ENCODE measurements at regions not wholly inside any gene's neighbourhood (a gene's known extent, or its start where the extent isn't known, plus 50 kb on each side); places are given as distances from the start of the nearest gene placed in this dataset.

DNA sequence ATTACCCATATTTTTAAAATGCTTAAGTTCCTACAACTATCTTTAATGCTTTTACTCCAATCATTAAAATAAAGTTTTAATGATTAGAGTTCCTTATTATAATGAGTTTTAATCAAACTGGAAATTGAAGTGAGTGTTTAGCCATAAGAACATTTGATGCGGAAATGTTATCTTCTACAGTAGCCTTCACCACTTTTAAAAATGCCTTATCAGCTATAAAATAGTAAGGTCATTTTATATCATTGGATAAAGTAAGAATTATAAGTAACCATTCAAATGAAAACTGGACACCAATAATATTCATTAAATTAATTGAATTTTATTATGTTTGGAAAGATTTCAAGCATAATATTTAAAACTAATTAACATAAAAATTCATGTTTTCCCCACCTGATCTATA lies 825.0 kb upstream of the ROBO1 start:
- 48% methylated on average over 1 of the region's 1 CpG for WGBS
- Histone ChIP-seq H3K4me3 (no peak overlapping the region), H3K4me1 (replicated peaks) (no peaks in the 10 kb centered on the region), H3K9me3 (no peaks in the 10 kb centered on the region), H3K27ac (no peak overlapping the region), H3K27me3 (replicated peaks; ENCODE audit: insufficient read depth) (no peaks in the 10 kb centered on the region), H3K36me3 (no peaks in the 10 kb centered on the region)
- intact Hi-C loops (cut with DNase I), result no loop called here
- TF ChIP-seq, protein P1, sequence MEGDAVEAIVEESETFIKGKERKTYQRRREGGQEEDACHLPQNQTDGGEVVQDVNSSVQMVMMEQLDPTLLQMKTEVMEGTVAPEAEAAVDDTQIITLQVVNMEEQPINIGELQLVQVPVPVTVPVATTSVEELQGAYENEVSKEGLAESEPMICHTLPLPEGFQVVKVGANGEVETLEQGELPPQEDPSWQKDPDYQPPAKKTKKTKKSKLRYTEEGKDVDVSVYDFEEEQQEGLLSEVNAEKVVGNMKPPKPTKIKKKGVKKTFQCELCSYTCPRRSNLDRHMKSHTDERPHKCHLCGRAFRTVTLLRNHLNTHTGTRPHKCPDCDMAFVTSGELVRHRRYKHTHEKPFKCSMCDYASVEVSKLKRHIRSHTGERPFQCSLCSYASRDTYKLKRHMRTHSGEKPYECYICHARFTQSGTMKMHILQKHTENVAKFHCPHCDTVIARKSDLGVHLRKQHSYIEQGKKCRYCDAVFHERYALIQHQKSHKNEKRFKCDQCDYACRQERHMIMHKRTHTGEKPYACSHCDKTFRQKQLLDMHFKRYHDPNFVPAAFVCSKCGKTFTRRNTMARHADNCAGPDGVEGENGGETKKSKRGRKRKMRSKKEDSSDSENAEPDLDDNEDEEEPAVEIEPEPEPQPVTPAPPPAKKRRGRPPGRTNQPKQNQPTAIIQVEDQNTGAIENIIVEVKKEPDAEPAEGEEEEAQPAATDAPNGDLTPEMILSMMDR (IDR thresholded peaks at IDR 0.05), result no peak
- TF ChIP-seq POLR2A (IDR thresholded peaks at IDR 0.05), result no peak
- no peak for DNase-seq (ENCODE audit: low spot score)

DNA sequence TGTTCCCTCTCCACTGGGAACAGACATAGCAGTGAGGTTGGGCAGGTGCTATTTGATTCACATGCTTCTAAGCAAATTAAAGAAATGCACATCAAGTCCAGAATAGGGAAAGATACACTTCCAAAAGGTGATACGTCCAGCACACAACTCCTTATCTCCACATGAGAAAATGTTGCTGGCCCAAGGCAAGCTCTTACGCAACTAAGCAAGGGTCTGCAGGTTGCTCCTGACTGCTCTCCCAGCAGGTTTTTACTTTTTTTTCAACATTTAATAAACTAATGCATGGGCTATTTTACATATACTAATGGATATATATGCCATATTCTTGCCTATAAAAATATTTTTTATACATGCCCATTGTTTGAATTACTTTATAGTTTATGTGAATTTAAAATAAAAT lies 818.5 kb upstream of the ROBO1 start:
- TF ChIP-seq POLR2AphosphoS5 (IDR thresholded peaks at IDR 0.05) (no peak), POLR2A (IDR thresholded peaks at IDR 0.05) (no peak)
- TF ChIP-seq, protein P1 (IDR thresholded peaks at IDR 0.05), result no peak
- Histone ChIP-seq H3K9me3 (no peaks in the 10 kb centered on the region), H3K4me1 (replicated peaks) (no peaks in the 10 kb centered on the region), H3K36me3 (no peaks in the 10 kb centered on the region), H3K27ac (no peak overlapping the region), H3K4me3 (no peak overlapping the region), H3K27me3 (replicated peaks; ENCODE audit: insufficient read depth) (no peaks in the 10 kb centered on the region)
- intact Hi-C loops (cut with DNase I), result no loop called here
- no peak for DNase-seq (ENCODE audit: low spot score)
- WGBS, result 98% methylated on average over 2 of the region's 2 CpGs

DNA sequence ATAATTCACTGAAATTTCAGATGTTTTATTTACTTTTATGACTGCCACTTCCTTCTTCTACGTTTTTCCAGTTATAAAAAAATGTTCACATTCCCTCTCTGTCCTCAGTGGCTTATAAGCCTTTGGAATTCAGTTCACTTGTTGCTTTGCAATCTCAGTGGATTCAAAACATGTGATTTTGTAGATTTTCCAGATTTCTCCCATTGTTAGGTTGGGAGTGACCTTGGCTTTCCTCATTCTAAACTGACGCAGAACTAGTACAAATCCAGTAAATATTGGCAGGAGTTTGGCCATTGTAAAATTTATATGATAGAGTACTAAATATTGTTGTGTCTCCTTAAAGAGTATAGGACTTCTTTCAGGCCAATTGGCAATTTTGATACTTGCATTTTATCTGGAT lies 812.3 kb upstream of the ROBO1 start:
- H3K27me3 ChIP-seq (replicated peaks; ENCODE audit: insufficient read depth), result no peaks in the 10 kb centered on the region
- intact Hi-C loops (cut with DNase I), result no loop called here
- no peak overlapping the region for H3K27ac ChIP-seq
- TF ChIP-seq, protein P1 (IDR thresholded peaks at IDR 0.05), result no peak
- TF ChIP-seq POLR2AphosphoS5 (IDR thresholded peaks at IDR 0.05) (no peak), POLR2A (IDR thresholded peaks at IDR 0.05) (no peak)
- H3K9me3 ChIP-seq, result no peaks in the 10 kb centered on the region
- 48% methylated on average over 2 of the region's 2 CpGs for whole genome bisulfite sequencing
- no peaks in the 10 kb centered on the region for H3K4me1 ChIP-seq (replicated peaks)
- H3K4me3 ChIP-seq, result no peak overlapping the region
- H3K36me3 ChIP-seq, result no peaks in the 10 kb centered on the region
- no peak for DNase-seq (ENCODE audit: low spot score)

- TF ChIP-seq, protein P1 (IDR thresholded peaks at IDR 0.05), result no peak
- TF ChIP-seq POLR2AphosphoS5 (IDR thresholded peaks at IDR 0.05), result no peak
- TF ChIP-seq POLR2A (IDR thresholded peaks at IDR 0.05), result no peak
- Histone ChIP-seq H3K36me3 (no peaks in the 10 kb centered on the region), H3K27ac (no peak overlapping the region), H3K9me3 (no peaks in the 10 kb centered on the region), H3K4me1 (replicated peaks) (no peaks in the 10 kb centered on the region), H3K27me3 (replicated peaks; ENCODE audit: insufficient read depth) (no peaks in the 10 kb centered on the region), H3K4me3 (no peak overlapping the region)
- intact Hi-C loops (cut with DNase I), result no loop called here
- DNase-seq (ENCODE audit: low spot score), result no peak
- WGBS, result 35% methylated on average over 2 of the region's 2 CpGs
These were observed 796.6 kb upstream of the ROBO1 start for GRCh38 chr3:80564391-80564790.

- H3K9me3 ChIP-seq, result no peaks in the 10 kb centered on the region
- intact Hi-C loops (cut with DNase I), result no loop called here
- WGBS, result 96% methylated on average over 4 of the region's 4 CpGs
These were observed 791.9 kb upstream of the ROBO1 start for GRCh38 chr3:80559701-80560100.

More at GRCh38 chr3:80559701-80560100, 791.9 kb upstream of the ROBO1 start:
- no peak overlapping the region for H3K4me3 ChIP-seq
- TF ChIP-seq POLR2A (IDR thresholded peaks at IDR 0.05), result no peak
- no peak for TF ChIP-seq POLR2AphosphoS5 (IDR thresholded peaks at IDR 0.05)
- TF ChIP-seq, protein P1 (IDR thresholded peaks at IDR 0.05), result no peak
- no peaks in the 10 kb centered on the region for H3K27me3 ChIP-seq (replicated peaks; ENCODE audit: insufficient read depth)
- H3K36me3 ChIP-seq, result no peaks in the 10 kb centered on the region
- no peak for DNase-seq (ENCODE audit: low spot score)
- H3K4me1 ChIP-seq (replicated peaks), result no peaks in the 10 kb centered on the region
- no peak overlapping the region for H3K27ac ChIP-seq

Data from prostate gland (tissue), 2 donors.